ENCODE measurements at regions not wholly inside any gene's neighbourhood (a gene's known extent, or its start where the extent isn't known, plus 50 kb on each side); places are given as distances from the start of the nearest gene placed in this dataset.
A peak's percentile ranks its signal among the peaks of the same experiment; 100 is the strongest.

DNA sequence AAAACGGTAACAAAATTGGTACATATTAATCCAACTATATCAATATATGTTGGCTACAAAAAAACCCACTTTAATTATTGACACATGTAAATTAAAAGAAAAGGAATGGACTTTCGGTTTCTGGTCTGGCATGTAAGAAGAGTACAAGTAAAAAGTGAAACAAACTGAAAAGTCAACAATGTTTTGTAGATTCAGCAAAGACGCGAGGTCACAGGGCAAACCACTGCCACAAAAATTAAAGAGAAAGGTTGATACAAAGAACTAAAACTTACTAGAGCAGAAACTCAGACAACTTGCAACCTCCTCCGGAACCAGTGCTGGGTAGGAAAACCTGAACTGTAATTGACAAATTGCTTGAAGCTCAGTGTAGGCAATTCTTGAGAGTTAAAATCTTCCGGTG, 110.6 kb upstream of the ARPP21 start:
- BruUV-seq (replicated peaks), result no TSS peak
- DNase-seq (ENCODE audit: low read depth, low spot score), result no peak
- 61% methylated on average over 6 of the region's 6 CpGs for WGBS (ENCODE audit: insufficient coverage, insufficient replicate concordance, low lambda C conversion rate, missing lambda C conversion rate)
- TF ChIP-seq FOS (IDR thresholded peaks at IDR 0.05; ENCODE audit: borderline replicate concordance, extremely low read depth, insufficient read length), result no peak
- TF ChIP-seq NRF1 (conservative IDR thresholded peaks at IDR 0.05; ENCODE audit: low read depth, low read length), result no peak
- TF ChIP-seq NR2F1 (conservative IDR thresholded peaks at IDR 0.05), result peak; percentile 68; the same call in 1 of the 2 replicates
- TF ChIP-seq RUNX3 (IDR thresholded peaks at IDR 0.05; ENCODE audit: low read length), result no peak
- TF ChIP-seq DPF2 (IDR thresholded peaks at IDR 0.05), result no peak
- no peak for TF ChIP-seq STAT1 (conservative IDR thresholded peaks at IDR 0.05)
- TF ChIP-seq, protein P1, sequence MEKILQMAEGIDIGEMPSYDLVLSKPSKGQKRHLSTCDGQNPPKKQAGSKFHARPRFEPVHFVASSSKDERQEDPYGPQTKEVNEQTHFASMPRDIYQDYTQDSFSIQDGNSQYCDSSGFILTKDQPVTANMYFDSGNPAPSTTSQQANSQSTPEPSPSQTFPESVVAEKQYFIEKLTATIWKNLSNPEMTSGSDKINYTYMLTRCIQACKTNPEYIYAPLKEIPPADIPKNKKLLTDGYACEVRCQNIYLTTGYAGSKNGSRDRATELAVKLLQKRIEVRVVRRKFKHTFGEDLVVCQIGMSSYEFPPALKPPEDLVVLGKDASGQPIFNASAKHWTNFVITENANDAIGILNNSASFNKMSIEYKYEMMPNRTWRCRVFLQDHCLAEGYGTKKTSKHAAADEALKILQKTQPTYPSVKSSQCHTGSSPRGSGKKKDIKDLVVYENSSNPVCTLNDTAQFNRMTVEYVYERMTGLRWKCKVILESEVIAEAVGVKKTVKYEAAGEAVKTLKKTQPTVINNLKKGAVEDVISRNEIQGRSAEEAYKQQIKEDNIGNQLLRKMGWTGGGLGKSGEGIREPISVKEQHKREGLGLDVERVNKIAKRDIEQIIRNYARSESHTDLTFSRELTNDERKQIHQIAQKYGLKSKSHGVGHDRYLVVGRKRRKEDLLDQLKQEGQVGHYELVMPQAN (conservative IDR thresholded peaks at IDR 0.05), result no peak
- TF ChIP-seq, protein P2, sequence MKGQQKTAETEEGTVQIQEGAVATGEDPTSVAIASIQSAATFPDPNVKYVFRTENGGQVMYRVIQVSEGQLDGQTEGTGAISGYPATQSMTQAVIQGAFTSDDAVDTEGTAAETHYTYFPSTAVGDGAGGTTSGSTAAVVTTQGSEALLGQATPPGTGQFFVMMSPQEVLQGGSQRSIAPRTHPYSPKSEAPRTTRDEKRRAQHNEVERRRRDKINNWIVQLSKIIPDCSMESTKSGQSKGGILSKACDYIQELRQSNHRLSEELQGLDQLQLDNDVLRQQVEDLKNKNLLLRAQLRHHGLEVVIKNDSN (IDR thresholded peaks at IDR 0.05; ENCODE audit: borderline replicate concordance, extremely low read length, insufficient read depth, low read depth, low read length), result no peak
- TF ChIP-seq ZZZ3 (IDR thresholded peaks at IDR 0.05; ENCODE audit: control insufficient read depth, insufficient read length, low read depth), result no peak
- no peak for TF ChIP-seq IKZF1 (conservative IDR thresholded peaks at IDR 0.05)
- TF ChIP-seq SP1 (IDR thresholded peaks at IDR 0.05; ENCODE audit: low read depth, low read length), result no peak
- TF ChIP-seq PAX5 (IDR thresholded peaks at IDR 0.05; ENCODE audit: borderline replicate concordance, low read depth, low read length), result no peak
- TF ChIP-seq, protein P3, sequence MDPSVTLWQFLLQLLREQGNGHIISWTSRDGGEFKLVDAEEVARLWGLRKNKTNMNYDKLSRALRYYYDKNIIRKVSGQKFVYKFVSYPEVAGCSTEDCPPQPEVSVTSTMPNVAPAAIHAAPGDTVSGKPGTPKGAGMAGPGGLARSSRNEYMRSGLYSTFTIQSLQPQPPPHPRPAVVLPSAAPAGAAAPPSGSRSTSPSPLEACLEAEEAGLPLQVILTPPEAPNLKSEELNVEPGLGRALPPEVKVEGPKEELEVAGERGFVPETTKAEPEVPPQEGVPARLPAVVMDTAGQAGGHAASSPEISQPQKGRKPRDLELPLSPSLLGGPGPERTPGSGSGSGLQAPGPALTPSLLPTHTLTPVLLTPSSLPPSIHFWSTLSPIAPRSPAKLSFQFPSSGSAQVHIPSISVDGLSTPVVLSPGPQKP (IDR thresholded peaks at IDR 0.05; ENCODE audit: low read depth, low read length), result no peak
- TF ChIP-seq TBL1XR1 (IDR thresholded peaks at IDR 0.05; ENCODE audit: low read depth, low read length), result no peak
- TF ChIP-seq, protein P4, sequence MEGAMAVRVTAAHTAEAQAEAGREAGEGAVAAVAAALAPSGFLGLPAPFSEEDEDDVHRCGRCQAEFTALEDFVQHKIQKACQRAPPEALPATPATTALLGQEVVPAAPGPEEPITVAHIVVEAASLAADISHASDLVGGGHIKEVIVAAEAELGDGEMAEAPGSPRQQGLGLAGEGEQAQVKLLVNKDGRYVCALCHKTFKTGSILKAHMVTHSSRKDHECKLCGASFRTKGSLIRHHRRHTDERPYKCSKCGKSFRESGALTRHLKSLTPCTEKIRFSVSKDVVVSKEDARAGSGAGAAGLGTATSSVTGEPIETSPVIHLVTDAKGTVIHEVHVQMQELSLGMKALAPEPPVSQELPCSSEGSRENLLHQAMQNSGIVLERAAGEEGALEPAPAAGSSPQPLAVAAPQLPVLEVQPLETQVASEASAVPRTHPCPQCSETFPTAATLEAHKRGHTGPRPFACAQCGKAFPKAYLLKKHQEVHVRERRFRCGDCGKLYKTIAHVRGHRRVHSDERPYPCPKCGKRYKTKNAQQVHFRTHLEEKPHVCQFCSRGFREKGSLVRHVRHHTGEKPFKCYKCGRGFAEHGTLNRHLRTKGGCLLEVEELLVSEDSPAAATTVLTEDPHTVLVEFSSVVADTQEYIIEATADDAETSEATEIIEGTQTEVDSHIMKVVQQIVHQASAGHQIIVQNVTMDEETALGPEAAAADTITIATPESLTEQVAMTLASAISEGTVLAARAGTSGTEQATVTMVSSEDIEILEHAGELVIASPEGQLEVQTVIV (IDR thresholded peaks at IDR 0.05; ENCODE audit: borderline replicate concordance, partially characterized antibody), result no peak
- TF ChIP-seq NR2C1 (IDR thresholded peaks at IDR 0.05), result peak; percentile 59
- TF ChIP-seq PML (IDR thresholded peaks at IDR 0.05; ENCODE audit: low read length), result no peak
- no peak for TF ChIP-seq GATAD2B (conservative IDR thresholded peaks at IDR 0.05; ENCODE audit: low read depth)
- SMC1A ChIA-PET (ENCODE audit: uncharacterized antibody, unreplicated experiment), result no interaction called here
- no peak overlapping the region for H2AFZ ChIP-seq (ENCODE audit: control insufficient read depth, low read depth, low read length)
- intact Hi-C loops (cut with micrococcal nuclease; ENCODE audit: unreplicated experiment) (no loop called here), in situ Hi-C loops (cut with MboI) (no loop called here)
- no peak overlapping the region for H3K9ac ChIP-seq (ENCODE audit: control insufficient read depth, insufficient read depth, low read length)
- H3K27ac ChIP-seq (ENCODE audit: control insufficient read depth, insufficient read depth), result no peak overlapping the region
- ATAC-seq, result peak; percentile 43; the same call in 1 of the 3 replicates
- no peaks in the 10 kb centered on the region for H3K27me3 ChIP-seq (replicated peaks in 1 of 2; ENCODE audit: control insufficient read depth in 2 of 2, insufficient read depth in 2 of 2, low read length in 1 of 2)
- no peak overlapping the region for H3K4me3 ChIP-seq
- H3K36me3 ChIP-seq (ENCODE audit: control insufficient read depth in 2 of 2, insufficient read depth in 2 of 2, low read length in 1 of 2), result no peaks in the 10 kb centered on the region
- no peaks in the 10 kb centered on the region for H3K4me1 ChIP-seq (ENCODE audit: control insufficient read depth, insufficient read depth, low read length)
- POLR2A ChIA-PET, result no interaction called here
- no peaks in the 10 kb centered on the region for H3K9me3 ChIP-seq (replicated peaks; ENCODE audit: control insufficient read depth, insufficient read depth, low read length)
- no peak for FAIRE-seq
- H4K20me1 ChIP-seq (ENCODE audit: control insufficient read depth, insufficient read depth), result no peaks in the 10 kb centered on the region
- no peaks in the 10 kb centered on the region for H3K79me2 ChIP-seq (ENCODE audit: control insufficient read depth, insufficient read depth, low read length)
- RAD21 ChIA-PET (ENCODE audit: unreplicated experiment), result no interaction called here
- CTCF ChIA-PET, result no interaction called here
- H3K4me2 ChIP-seq (ENCODE audit: control insufficient read depth, insufficient read depth), result no peak overlapping the region
